Panc1 (cell line): ENCODE measurements at regions not wholly inside any gene's neighbourhood (a gene's known extent, or its start where the extent isn't known, plus 50 kb on each side); places are given as distances from the start of the nearest gene placed in this dataset.

Experiments
- SIN3A ChIP-seq: IDR thresholded peaks from 2 replicates; pipeline ENCODE4 v1.6.1; 2012; ENCODE audit warnings: low read depth, mild to moderate bottlenecking, low read length, moderate library complexity, borderline replicate concordance; ENCODE audit not compliant: insufficient read depth
- TF ChIP-seq, protein P1 (sequence below): fragments of 450-650 bp; IDR thresholded peaks from 2 replicates; pipeline ENCODE4 v1.5.1; 2017; ENCODE audit warnings: mild to moderate bottlenecking
- TF ChIP-seq, protein P2 (sequence below), 2 experiments: IDR thresholded peaks; 2 replicates each; pipeline ENCODE4 v1.6.1; 2011 to 2012; ENCODE audit warnings: low read depth in 2 of 2, control low read depth in 1 of 2, low read length in 1 of 2, mild to moderate bottlenecking in 1 of 2, moderate library complexity in 1 of 2; ENCODE audit not compliant: insufficient read depth in 1 of 2

DNA sequence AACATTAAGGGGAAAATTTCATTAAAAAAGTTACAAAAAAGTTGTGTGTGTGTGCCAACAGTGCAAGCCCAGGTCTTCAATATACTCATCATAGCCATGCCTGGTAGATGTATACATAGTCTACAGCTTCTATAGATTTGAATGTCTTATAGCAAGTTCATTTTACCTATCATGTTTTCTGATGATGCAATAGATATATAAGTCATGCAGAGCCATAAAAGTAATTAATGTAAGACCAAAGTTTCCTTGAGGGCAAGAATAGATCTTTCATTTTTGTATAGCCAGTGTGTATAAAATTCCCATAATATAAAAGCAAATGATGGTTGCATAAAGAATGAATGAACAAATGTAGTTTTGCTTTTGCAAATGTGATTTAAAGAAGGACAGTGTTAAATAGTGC lies 1138.4 kb downstream of the TBL1XR1 start:
- TF ChIP-seq, protein P1, sequence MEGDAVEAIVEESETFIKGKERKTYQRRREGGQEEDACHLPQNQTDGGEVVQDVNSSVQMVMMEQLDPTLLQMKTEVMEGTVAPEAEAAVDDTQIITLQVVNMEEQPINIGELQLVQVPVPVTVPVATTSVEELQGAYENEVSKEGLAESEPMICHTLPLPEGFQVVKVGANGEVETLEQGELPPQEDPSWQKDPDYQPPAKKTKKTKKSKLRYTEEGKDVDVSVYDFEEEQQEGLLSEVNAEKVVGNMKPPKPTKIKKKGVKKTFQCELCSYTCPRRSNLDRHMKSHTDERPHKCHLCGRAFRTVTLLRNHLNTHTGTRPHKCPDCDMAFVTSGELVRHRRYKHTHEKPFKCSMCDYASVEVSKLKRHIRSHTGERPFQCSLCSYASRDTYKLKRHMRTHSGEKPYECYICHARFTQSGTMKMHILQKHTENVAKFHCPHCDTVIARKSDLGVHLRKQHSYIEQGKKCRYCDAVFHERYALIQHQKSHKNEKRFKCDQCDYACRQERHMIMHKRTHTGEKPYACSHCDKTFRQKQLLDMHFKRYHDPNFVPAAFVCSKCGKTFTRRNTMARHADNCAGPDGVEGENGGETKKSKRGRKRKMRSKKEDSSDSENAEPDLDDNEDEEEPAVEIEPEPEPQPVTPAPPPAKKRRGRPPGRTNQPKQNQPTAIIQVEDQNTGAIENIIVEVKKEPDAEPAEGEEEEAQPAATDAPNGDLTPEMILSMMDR: no peak
- TF ChIP-seq, protein P2, sequence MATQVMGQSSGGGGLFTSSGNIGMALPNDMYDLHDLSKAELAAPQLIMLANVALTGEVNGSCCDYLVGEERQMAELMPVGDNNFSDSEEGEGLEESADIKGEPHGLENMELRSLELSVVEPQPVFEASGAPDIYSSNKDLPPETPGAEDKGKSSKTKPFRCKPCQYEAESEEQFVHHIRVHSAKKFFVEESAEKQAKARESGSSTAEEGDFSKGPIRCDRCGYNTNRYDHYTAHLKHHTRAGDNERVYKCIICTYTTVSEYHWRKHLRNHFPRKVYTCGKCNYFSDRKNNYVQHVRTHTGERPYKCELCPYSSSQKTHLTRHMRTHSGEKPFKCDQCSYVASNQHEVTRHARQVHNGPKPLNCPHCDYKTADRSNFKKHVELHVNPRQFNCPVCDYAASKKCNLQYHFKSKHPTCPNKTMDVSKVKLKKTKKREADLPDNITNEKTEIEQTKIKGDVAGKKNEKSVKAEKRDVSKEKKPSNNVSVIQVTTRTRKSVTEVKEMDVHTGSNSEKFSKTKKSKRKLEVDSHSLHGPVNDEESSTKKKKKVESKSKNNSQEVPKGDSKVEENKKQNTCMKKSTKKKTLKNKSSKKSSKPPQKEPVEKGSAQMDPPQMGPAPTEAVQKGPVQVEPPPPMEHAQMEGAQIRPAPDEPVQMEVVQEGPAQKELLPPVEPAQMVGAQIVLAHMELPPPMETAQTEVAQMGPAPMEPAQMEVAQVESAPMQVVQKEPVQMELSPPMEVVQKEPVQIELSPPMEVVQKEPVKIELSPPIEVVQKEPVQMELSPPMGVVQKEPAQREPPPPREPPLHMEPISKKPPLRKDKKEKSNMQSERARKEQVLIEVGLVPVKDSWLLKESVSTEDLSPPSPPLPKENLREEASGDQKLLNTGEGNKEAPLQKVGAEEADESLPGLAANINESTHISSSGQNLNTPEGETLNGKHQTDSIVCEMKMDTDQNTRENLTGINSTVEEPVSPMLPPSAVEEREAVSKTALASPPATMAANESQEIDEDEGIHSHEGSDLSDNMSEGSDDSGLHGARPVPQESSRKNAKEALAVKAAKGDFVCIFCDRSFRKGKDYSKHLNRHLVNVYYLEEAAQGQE (IDR thresholded peaks at IDR 0.05; ENCODE audit: insufficient read depth in 1 of 2, low read depth in 2 of 2, low read length in 1 of 2): no peak
- TF ChIP-seq SIN3A: no peak
